ENCODE measurements at regions not wholly inside any gene's neighbourhood (a gene's known extent, or its start where the extent isn't known, plus 50 kb on each side); places are given as distances from the start of the nearest gene placed in this dataset.

DNA sequence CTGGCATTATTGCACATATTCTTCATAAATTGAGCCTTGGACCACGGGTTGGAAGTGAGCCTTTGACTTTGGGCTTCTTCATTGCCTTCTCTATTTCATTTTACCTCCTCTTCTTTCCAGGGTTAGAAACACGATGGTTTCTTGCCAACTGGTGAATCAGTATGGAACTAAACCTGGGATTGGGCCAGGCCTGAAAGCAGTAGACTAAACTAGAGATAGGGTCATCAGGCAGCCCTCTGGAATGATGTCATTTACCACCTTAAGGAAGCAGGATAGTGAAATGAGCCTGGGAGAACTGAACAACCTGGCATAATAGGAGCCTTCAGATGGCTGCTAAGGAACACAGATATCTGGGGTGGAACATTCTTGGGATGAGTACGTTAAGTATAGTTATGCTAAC lies 67.5 kb upstream of the ATP8A1 start:
- no peak for ATAC-seq
- H3K4me3 Mint-ChIP-seq = no peak overlapping the region
- no peaks in the 10 kb centered on the region for H3K27me3 Mint-ChIP-seq (ENCODE audit: low read depth)
- no peak overlapping the region for H3K27ac Mint-ChIP-seq
- no peaks in the 10 kb centered on the region for H3K4me1 Mint-ChIP-seq
- no peak for TF ChIP-seq TP53 (CRISPR knock-in tag; IDR thresholded peaks at IDR 0.05)
- CTCF ChIA-PET = no interaction called here
- H3K9me3 Mint-ChIP-seq = peaks cover 10% of the 10 kb centered on the region
- DNase-seq (ENCODE audit: low spot score) = no peak
- no peaks in the 10 kb centered on the region for H3K36me3 Mint-ChIP-seq
- POLR2A ChIA-PET = no interaction called here

DNA sequence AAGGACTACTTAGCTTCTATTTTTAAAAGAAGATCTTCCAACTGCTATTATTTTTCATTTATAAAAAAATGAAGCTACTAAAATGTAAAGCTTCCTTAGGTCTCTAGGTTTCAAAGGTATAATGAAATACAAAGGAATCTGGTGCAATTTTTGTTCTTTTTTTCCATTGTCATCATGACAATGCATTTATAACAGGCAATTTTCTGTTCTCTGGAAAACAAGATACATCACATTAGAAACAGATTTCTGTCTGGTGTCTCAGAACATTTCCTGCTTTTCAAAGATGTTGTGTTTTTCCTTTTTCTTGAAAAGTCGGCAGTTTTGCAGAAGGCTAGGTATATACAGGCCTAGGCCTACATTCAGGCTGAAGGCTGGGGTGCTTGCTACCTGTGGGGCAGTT lies 63.6 kb upstream of the ATP8A1 start:
- ChIA-PET POLR2A (interaction anchor here (1.1 kb wide), 1 partner anchor 63 kb away, joined by 3 read pairs; no protein-coding TSS in a partner anchor), CTCF (no interaction called here)
- Mint-ChIP-seq H3K27me3 (ENCODE audit: low read depth) (no peaks in the 10 kb centered on the region), H3K4me1 (peaks cover 6% of the 10 kb centered on the region), H3K27ac (no peak overlapping the region), H3K9me3 (peaks cover 12% of the 10 kb centered on the region), H3K36me3 (no peaks in the 10 kb centered on the region), H3K4me3 (no peak overlapping the region)
- ATAC-seq (no peak), DNase-seq (ENCODE audit: low spot score) (no peak)
- TF ChIP-seq, protein P1, sequence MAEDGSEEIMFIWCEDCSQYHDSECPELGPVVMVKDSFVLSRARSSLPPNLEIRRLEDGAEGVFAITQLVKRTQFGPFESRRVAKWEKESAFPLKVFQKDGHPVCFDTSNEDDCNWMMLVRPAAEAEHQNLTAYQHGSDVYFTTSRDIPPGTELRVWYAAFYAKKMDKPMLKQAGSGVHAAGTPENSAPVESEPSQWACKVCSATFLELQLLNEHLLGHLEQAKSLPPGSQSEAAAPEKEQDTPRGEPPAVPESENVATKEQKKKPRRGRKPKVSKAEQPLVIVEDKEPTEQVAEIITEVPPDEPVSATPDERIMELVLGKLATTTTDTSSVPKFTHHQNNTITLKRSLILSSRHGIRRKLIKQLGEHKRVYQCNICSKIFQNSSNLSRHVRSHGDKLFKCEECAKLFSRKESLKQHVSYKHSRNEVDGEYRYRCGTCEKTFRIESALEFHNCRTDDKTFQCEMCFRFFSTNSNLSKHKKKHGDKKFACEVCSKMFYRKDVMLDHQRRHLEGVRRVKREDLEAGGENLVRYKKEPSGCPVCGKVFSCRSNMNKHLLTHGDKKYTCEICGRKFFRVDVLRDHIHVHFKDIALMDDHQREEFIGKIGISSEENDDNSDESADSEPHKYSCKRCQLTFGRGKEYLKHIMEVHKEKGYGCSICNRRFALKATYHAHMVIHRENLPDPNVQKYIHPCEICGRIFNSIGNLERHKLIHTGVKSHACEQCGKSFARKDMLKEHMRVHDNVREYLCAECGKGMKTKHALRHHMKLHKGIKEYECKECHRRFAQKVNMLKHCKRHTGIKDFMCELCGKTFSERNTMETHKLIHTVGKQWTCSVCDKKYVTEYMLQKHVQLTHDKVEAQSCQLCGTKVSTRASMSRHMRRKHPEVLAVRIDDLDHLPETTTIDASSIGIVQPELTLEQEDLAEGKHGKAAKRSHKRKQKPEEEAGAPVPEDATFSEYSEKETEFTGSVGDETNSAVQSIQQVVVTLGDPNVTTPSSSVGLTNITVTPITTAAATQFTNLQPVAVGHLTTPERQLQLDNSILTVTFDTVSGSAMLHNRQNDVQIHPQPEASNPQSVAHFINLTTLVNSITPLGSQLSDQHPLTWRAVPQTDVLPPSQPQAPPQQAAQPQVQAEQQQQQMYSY (CRISPR knock-in tag; IDR thresholded peaks at IDR 0.05) = no peak
- TF ChIP-seq ZNF671 (CRISPR knock-in tag; IDR thresholded peaks at IDR 0.05) (no peak), JUN (CRISPR knock-in tag; IDR thresholded peaks at IDR 0.05) (no peak), ZNF317 (CRISPR knock-in tag; IDR thresholded peaks at IDR 0.05; ENCODE audit: borderline replicate concordance, low read depth) (no peak), FOXP1 (CRISPR knock-in tag; IDR thresholded peaks at IDR 0.05; ENCODE audit: borderline replicate concordance) (no peak), ZBTB21 (CRISPR knock-in tag; IDR thresholded peaks at IDR 0.05; ENCODE audit: borderline replicate concordance) (no peak), CREM (CRISPR knock-in tag; IDR thresholded peaks at IDR 0.05) (no peak), TCF7 (CRISPR knock-in tag; IDR thresholded peaks at IDR 0.05; ENCODE audit: low read depth) (no peak)
- TF ChIP-seq, protein P2, sequence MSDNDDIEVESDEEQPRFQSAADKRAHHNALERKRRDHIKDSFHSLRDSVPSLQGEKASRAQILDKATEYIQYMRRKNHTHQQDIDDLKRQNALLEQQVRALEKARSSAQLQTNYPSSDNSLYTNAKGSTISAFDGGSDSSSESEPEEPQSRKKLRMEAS (CRISPR knock-in tag; IDR thresholded peaks at IDR 0.05) = no peak
- TF ChIP-seq, protein P3, sequence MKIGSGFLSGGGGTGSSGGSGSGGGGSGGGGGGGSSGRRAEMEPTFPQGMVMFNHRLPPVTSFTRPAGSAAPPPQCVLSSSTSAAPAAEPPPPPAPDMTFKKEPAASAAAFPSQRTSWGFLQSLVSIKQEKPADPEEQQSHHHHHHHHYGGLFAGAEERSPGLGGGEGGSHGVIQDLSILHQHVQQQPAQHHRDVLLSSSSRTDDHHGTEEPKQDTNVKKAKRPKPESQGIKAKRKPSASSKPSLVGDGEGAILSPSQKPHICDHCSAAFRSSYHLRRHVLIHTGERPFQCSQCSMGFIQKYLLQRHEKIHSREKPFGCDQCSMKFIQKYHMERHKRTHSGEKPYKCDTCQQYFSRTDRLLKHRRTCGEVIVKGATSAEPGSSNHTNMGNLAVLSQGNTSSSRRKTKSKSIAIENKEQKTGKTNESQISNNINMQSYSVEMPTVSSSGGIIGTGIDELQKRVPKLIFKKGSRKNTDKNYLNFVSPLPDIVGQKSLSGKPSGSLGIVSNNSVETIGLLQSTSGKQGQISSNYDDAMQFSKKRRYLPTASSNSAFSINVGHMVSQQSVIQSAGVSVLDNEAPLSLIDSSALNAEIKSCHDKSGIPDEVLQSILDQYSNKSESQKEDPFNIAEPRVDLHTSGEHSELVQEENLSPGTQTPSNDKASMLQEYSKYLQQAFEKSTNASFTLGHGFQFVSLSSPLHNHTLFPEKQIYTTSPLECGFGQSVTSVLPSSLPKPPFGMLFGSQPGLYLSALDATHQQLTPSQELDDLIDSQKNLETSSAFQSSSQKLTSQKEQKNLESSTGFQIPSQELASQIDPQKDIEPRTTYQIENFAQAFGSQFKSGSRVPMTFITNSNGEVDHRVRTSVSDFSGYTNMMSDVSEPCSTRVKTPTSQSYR (CRISPR knock-in tag; IDR thresholded peaks at IDR 0.05) = no peak
- TF ChIP-seq, protein P4, sequence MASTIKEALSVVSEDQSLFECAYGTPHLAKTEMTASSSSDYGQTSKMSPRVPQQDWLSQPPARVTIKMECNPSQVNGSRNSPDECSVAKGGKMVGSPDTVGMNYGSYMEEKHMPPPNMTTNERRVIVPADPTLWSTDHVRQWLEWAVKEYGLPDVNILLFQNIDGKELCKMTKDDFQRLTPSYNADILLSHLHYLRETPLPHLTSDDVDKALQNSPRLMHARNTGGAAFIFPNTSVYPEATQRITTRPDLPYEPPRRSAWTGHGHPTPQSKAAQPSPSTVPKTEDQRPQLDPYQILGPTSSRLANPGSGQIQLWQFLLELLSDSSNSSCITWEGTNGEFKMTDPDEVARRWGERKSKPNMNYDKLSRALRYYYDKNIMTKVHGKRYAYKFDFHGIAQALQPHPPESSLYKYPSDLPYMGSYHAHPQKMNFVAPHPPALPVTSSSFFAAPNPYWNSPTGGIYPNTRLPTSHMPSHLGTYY (CRISPR knock-in tag; IDR thresholded peaks at IDR 0.05) = no peak
- TF ChIP-seq, protein P5, sequence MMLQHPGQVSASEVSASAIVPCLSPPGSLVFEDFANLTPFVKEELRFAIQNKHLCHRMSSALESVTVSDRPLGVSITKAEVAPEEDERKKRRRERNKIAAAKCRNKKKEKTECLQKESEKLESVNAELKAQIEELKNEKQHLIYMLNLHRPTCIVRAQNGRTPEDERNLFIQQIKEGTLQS (CRISPR knock-in tag; conservative IDR thresholded peaks at IDR 0.05) = no peak
- TF ChIP-seq, protein P6, sequence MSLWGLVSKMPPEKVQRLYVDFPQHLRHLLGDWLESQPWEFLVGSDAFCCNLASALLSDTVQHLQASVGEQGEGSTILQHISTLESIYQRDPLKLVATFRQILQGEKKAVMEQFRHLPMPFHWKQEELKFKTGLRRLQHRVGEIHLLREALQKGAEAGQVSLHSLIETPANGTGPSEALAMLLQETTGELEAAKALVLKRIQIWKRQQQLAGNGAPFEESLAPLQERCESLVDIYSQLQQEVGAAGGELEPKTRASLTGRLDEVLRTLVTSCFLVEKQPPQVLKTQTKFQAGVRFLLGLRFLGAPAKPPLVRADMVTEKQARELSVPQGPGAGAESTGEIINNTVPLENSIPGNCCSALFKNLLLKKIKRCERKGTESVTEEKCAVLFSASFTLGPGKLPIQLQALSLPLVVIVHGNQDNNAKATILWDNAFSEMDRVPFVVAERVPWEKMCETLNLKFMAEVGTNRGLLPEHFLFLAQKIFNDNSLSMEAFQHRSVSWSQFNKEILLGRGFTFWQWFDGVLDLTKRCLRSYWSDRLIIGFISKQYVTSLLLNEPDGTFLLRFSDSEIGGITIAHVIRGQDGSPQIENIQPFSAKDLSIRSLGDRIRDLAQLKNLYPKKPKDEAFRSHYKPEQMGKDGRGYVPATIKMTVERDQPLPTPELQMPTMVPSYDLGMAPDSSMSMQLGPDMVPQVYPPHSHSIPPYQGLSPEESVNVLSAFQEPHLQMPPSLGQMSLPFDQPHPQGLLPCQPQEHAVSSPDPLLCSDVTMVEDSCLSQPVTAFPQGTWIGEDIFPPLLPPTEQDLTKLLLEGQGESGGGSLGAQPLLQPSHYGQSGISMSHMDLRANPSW (CRISPR knock-in tag; conservative IDR thresholded peaks at IDR 0.05; ENCODE audit: low read depth) = no peak

Data from WTC11 (cell line).